Stimulated activated effector memory CD8-positive, alpha-beta T cell treated with anti-CD3 and anti-CD28 coated beads, Interleukin-12 subunit alpha, Interleukin-12 subunit beta, amount 100 ng/mL, for 72 hours (primary cell): ENCODE measurements at regions not wholly inside any gene's neighbourhood (a gene's known extent, or its start where the extent isn't known, plus 50 kb on each side); places are given as distances from the start of the nearest gene placed in this dataset.
"Not testable (repeated sequence)": the region's sequence is repeated elsewhere in the genome, so short reads cannot be mapped to it uniquely, and the experiment has no call there.

ENCODE experiments used
- ATAC-seq: fragments of 150-1000 bp; cut with Tn5 transposase; 2 replicates; pipeline ENCODE4 v1.10.0; 2021
- DNase-seq, 2 donors: peaks; one replicate each; pipeline ENCODE4 v3.0.0; 2021 to 2022; ENCODE audit warnings: low spot score in 2 of 2
- H3K27ac Mint-ChIP-seq: one replicate; pipeline ENCODE4 v1.8.0; 2022; ENCODE audit warnings: mild to moderate bottlenecking, mixed read lengths
- H3K36me3 Mint-ChIP-seq: one replicate; pipeline ENCODE4 v1.8.0; 2022; ENCODE audit warnings: mild to moderate bottlenecking, mixed read lengths
- H3K4me1 Mint-ChIP-seq: one replicate; pipeline ENCODE4 v1.8.0; 2022; ENCODE audit warnings: mixed read lengths
- H3K4me3 Mint-ChIP-seq: one replicate; pipeline ENCODE4 v1.8.0; 2022; ENCODE audit warnings: mild to moderate bottlenecking, mixed read lengths
- H3K9me3 Mint-ChIP-seq: one replicate; pipeline ENCODE4 v1.8.0; 2022; ENCODE audit warnings: mixed read lengths

- Mint-ChIP-seq H3K4me1 (no peaks in the 10 kb centered on the region), H3K9me3 (no peaks in the 10 kb centered on the region), H3K27ac (no peak overlapping the region), H3K4me3 (no peak overlapping the region), H3K36me3 (no peaks in the 10 kb centered on the region)
- ATAC-seq, result no peak
- DNase-seq, result no peak
Observed at GRCh38 chr16:72590151-72590937, 418.4 kb upstream of the PMFBP1 start.

- Mint-ChIP-seq H3K4me3 (no peak overlapping the region), H3K4me1 (no peaks in the 10 kb centered on the region), H3K36me3 (no peaks in the 10 kb centered on the region), H3K27ac (no peak overlapping the region), H3K9me3 (no peaks in the 10 kb centered on the region)
- no peak for DNase-seq
- ATAC-seq, result no peak
Observed at GRCh38 chr16:72588551-72588950, 416.6 kb upstream of the PMFBP1 start.

- not testable (repeated sequence) for H3K36me3 Mint-ChIP-seq, ATAC-seq, DNase-seq, H3K27ac Mint-ChIP-seq, H3K4me3 Mint-ChIP-seq, H3K9me3 Mint-ChIP-seq, H3K4me1 Mint-ChIP-seq
Observed at GRCh38 chr16:72578061-72578460, 406.1 kb upstream of the PMFBP1 start.

GRCh38 chr16:72576189-72576588 is 404.2 kb upstream of the PMFBP1 start:
- Mint-ChIP-seq H3K9me3 (peaks cover 4% of the 10 kb centered on the region), H3K36me3 (no peaks in the 10 kb centered on the region), H3K4me3 (no peak overlapping the region), H3K27ac (no peak overlapping the region), H3K4me1 (no peaks in the 10 kb centered on the region)
- DNase-seq (no peak), ATAC-seq (no peak)

DNA sequence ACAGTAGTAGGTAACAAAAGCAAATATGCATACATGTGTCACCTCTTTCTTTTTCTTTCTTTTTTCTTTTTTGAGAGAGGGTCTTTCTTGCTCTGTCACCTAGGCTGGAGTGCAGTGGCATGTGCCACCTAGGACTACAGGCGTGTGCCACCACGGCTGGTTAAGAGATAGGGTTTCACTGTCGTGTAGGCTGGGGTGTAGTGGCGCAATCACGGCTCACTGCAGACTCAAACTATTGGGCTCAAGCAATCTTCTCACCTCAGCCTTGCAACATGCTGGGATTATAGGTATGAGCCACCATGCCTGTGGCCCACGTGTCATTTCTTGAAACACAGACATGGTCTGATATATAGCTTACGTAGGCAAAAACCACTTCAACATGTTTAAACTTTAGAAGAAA is 397.7 kb upstream of the PMFBP1 start:
- Mint-ChIP-seq H3K4me1 (no peaks in the 10 kb centered on the region), H3K9me3 (no peaks in the 10 kb centered on the region), H3K36me3 (no peaks in the 10 kb centered on the region), H3K27ac (no peak overlapping the region), H3K4me3 (no peak overlapping the region)
- ATAC-seq, result no peak
- no peak for DNase-seq

DNA sequence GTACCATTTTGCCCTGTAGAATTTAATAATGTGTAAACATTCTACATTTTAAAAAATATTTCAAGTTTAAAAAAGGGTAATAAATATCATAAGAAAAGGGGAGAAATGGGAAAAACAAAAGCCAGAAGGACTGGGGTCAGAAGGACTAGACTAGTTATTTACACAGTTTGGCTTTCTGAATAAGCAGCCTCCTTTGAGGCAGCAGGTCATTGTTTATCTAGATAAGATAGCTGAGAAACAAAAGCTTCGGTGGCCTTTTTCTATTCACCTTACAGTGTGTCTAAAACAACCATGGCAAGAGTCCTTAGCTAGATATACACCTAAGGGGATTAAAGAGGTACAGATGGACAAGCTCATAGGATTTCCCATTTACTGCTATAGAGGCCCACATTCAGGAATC is 396.5 kb upstream of the PMFBP1 start:
- Mint-ChIP-seq H3K4me1 (no peaks in the 10 kb centered on the region), H3K36me3 (no peaks in the 10 kb centered on the region), H3K9me3 (no peaks in the 10 kb centered on the region), H3K4me3 (no peak overlapping the region), H3K27ac (no peak overlapping the region)
- DNase-seq, result no peak
- no peak for ATAC-seq

GRCh38 chr16:72566174-72566573 is 394.2 kb upstream of the PMFBP1 start:
- no peak for DNase-seq

DNA sequence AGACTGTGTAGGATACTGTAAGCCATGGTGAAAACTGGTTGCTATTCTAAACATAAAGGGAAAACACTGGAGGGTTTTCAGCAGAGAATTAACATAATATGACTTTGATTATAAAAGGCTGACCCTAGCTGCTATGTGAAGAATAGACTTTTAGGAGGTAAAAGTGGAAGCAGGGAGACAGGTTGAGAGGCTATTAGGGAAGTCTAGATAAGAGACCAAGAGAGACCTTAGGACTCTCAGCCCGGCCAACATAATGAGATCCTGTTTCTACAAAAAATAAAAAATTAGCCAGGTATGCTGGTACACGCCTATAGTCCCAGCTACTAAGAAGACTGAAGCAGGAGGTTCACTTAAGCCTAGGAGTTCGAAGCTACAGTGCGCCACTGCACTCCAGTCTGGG is 393.2 kb upstream of the PMFBP1 start:
- H3K4me3 Mint-ChIP-seq, result no peak overlapping the region
- no peak for ATAC-seq
- H3K36me3 Mint-ChIP-seq, result no peaks in the 10 kb centered on the region
- H3K9me3 Mint-ChIP-seq, result no peaks in the 10 kb centered on the region
- DNase-seq, result no peak
- H3K27ac Mint-ChIP-seq, result no peak overlapping the region
- H3K4me1 Mint-ChIP-seq, result no peaks in the 10 kb centered on the region

More at GRCh38 chr16:72566174-72566573, 394.2 kb upstream of the PMFBP1 start:
- H3K27ac Mint-ChIP-seq, result no peak overlapping the region
- H3K36me3 Mint-ChIP-seq, result no peaks in the 10 kb centered on the region
- no peak for ATAC-seq
- H3K9me3 Mint-ChIP-seq, result no peaks in the 10 kb centered on the region
- H3K4me3 Mint-ChIP-seq, result no peak overlapping the region
- H3K4me1 Mint-ChIP-seq, result no peaks in the 10 kb centered on the region

- no peaks in the 10 kb centered on the region for H3K9me3 Mint-ChIP-seq
- H3K27ac Mint-ChIP-seq, result no peak overlapping the region
- ATAC-seq (no peak), DNase-seq (no peak)
- H3K4me1 Mint-ChIP-seq, result no peaks in the 10 kb centered on the region
- no peak overlapping the region for H3K4me3 Mint-ChIP-seq
- no peaks in the 10 kb centered on the region for H3K36me3 Mint-ChIP-seq
Observed at GRCh38 chr16:72560617-72561016, 388.7 kb upstream of the PMFBP1 start.

- H3K36me3 Mint-ChIP-seq, result no peaks in the 10 kb centered on the region
- no peak for DNase-seq
- H3K27ac Mint-ChIP-seq, result no peak overlapping the region
- H3K4me3 Mint-ChIP-seq, result no peak overlapping the region
- H3K4me1 Mint-ChIP-seq, result no peaks in the 10 kb centered on the region
- no peaks in the 10 kb centered on the region for H3K9me3 Mint-ChIP-seq
- no peak for ATAC-seq
Observed at GRCh38 chr16:72558501-72558900, 386.5 kb upstream of the PMFBP1 start.

- ATAC-seq, result no peak
- Mint-ChIP-seq H3K4me1 (no peaks in the 10 kb centered on the region), H3K4me3 (no peak overlapping the region), H3K27ac (no peak overlapping the region), H3K36me3 (no peaks in the 10 kb centered on the region), H3K9me3 (peaks cover 3% of the 10 kb centered on the region)
- DNase-seq, result no peak
Observed at GRCh38 chr16:72554935-72555334, 383.0 kb upstream of the PMFBP1 start.

- Mint-ChIP-seq H3K36me3 (no peaks in the 10 kb centered on the region), H3K4me1 (no peaks in the 10 kb centered on the region), H3K4me3 (no peak overlapping the region), H3K9me3 (peaks cover 3% of the 10 kb centered on the region), H3K27ac (no peak overlapping the region)
- DNase-seq, result no peak
- ATAC-seq, result no peak
Observed at GRCh38 chr16:72552654-72553053, 380.7 kb upstream of the PMFBP1 start.

- Mint-ChIP-seq H3K4me3 (no peak overlapping the region), H3K9me3 (peaks cover 3% of the 10 kb centered on the region), H3K36me3 (no peaks in the 10 kb centered on the region), H3K27ac (no peak overlapping the region), H3K4me1 (no peaks in the 10 kb centered on the region)
- DNase-seq (no peak), ATAC-seq (no peak)
Observed at GRCh38 chr16:72551649-72552048, 379.7 kb upstream of the PMFBP1 start.

GRCh38 chr16:72549878-72550277 is 377.9 kb upstream of the PMFBP1 start:
- Mint-ChIP-seq H3K36me3 (no peaks in the 10 kb centered on the region), H3K4me1 (no peaks in the 10 kb centered on the region), H3K9me3 (peaks cover 10% of the 10 kb centered on the region), H3K27ac (no peak overlapping the region), H3K4me3 (no peak overlapping the region)
- ATAC-seq (no peak), DNase-seq (no peak)

DNA sequence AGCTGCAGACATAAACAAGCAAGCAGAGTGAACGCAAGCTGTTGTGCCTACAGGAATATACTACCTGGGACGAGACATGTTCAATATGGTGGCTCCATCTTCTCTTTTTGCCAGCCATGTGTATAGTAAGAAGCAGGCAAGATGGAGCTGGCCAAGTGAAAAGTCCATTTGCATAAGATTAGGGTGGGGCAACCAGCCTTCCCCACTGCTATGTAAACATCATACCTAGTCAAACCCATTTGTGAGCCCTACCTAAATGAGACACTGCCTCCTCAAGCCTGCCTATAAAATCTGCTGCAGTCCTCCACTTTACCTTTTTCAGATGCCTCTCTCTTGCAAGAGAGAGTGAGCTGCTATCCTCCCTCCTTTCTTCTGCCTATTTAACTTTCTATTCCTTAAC is 370.1 kb upstream of the PMFBP1 start:
- no peak overlapping the region for H3K27ac Mint-ChIP-seq
- H3K4me1 Mint-ChIP-seq, result no peaks in the 10 kb centered on the region
- DNase-seq (no peak), ATAC-seq (no peak)
- no peak overlapping the region for H3K4me3 Mint-ChIP-seq
- no peaks in the 10 kb centered on the region for H3K36me3 Mint-ChIP-seq
- peaks cover 10% of the 10 kb centered on the region for H3K9me3 Mint-ChIP-seq

DNA sequence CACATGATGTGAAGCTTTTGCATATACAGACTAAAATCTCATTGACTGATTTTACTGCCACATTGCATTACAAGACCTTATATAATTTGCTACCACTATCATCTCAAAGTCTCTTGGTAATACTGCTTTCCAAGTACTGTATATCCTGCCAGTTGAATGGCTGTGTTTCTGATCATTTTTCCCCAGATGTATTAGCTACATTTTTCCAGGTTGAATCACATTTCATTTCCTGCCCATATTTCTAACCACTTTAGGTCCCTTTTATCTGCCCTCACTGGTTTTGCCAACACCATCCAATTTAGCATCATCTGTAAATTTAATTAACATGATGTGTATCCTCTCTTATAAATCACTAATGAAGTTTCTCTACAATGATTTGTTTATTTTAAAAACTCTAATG is 365.7 kb upstream of the PMFBP1 start:
- H3K9me3 Mint-ChIP-seq, result no peaks in the 10 kb centered on the region
- H3K4me3 Mint-ChIP-seq, result no peak overlapping the region
- H3K4me1 Mint-ChIP-seq, result no peaks in the 10 kb centered on the region
- DNase-seq (no peak), ATAC-seq (no peak)
- H3K36me3 Mint-ChIP-seq, result no peaks in the 10 kb centered on the region
- no peak overlapping the region for H3K27ac Mint-ChIP-seq
